ENCODE measurements at regions not wholly inside any gene's neighbourhood (a gene's known extent, or its start where the extent isn't known, plus 50 kb on each side); places are given as distances from the start of the nearest gene placed in this dataset.

GRCh38 chr13:61670384-61671161 lies 254.9 kb upstream of the PCDH20 start:
- no peak for ATAC-seq
- TF ChIP-seq TSHZ2 (CRISPR knock-in tag; IDR thresholded peaks at IDR 0.05) (no peak), BACH2 (CRISPR knock-in tag; IDR thresholded peaks at IDR 0.05; ENCODE audit: borderline replicate concordance) (no peak), TOX (CRISPR knock-in tag; IDR thresholded peaks at IDR 0.05; ENCODE audit: borderline replicate concordance) (no peak), CSRNP3 (CRISPR knock-in tag; IDR thresholded peaks at IDR 0.05) (no peak), ARNTL (CRISPR knock-in tag; IDR thresholded peaks at IDR 0.05; ENCODE audit: borderline replicate concordance, low read depth) (no peak), RARB (CRISPR knock-in tag; IDR thresholded peaks at IDR 0.05) (no peak)

- TF ChIP-seq TSHZ2 (CRISPR knock-in tag; IDR thresholded peaks at IDR 0.05), result no peak
- no peak for TF ChIP-seq ZC3H10 (CRISPR knock-in tag; IDR thresholded peaks at IDR 0.05)
- no peak for TF ChIP-seq PPARA (CRISPR knock-in tag; IDR thresholded peaks at IDR 0.05; ENCODE audit: borderline replicate concordance)
- no peak for ATAC-seq
Observed at GRCh38 chr13:61664801-61665705, 249.4 kb upstream of the PCDH20 start.

GRCh38 chr13:61654481-61654880 lies 238.8 kb upstream of the PCDH20 start:
- no peak for ATAC-seq
- TF ChIP-seq ZNF8 (CRISPR knock-in tag; IDR thresholded peaks at IDR 0.05) (no peak), PATZ1 (CRISPR knock-in tag; IDR thresholded peaks at IDR 0.05; ENCODE audit: borderline replicate concordance) (no peak), SNAI2 (CRISPR knock-in tag; IDR thresholded peaks at IDR 0.05) (no peak), BACH2 (CRISPR knock-in tag; IDR thresholded peaks at IDR 0.05; ENCODE audit: borderline replicate concordance) (no peak), CSDC2 (CRISPR knock-in tag; IDR thresholded peaks at IDR 0.05) (no peak), CREB5 (CRISPR knock-in tag; IDR thresholded peaks at IDR 0.05; ENCODE audit: low read depth) (no peak), POU6F1 (CRISPR knock-in tag; IDR thresholded peaks at IDR 0.05; ENCODE audit: borderline replicate concordance, low read depth) (no peak), RARB (CRISPR knock-in tag; IDR thresholded peaks at IDR 0.05) (no peak), ESRRG (CRISPR knock-in tag; IDR thresholded peaks at IDR 0.05) (no peak), ISL1 (CRISPR knock-in tag; IDR thresholded peaks at IDR 0.05) (no peak), ZNF565 (CRISPR knock-in tag; conservative IDR thresholded peaks at IDR 0.05; ENCODE audit: low read depth) (no peak), TCF4 (CRISPR knock-in tag; IDR thresholded peaks at IDR 0.05; ENCODE audit: borderline replicate concordance) (no peak), OSR1 (CRISPR knock-in tag; IDR thresholded peaks at IDR 0.05) (no peak), ZFP3 (CRISPR knock-in tag; IDR thresholded peaks at IDR 0.05) (no peak), ZNF70 (CRISPR knock-in tag; IDR thresholded peaks at IDR 0.05) (no peak), GLIS3 (CRISPR knock-in tag; IDR thresholded peaks at IDR 0.05) (no peak), ARNTL (CRISPR knock-in tag; IDR thresholded peaks at IDR 0.05; ENCODE audit: borderline replicate concordance, low read depth) (no peak)
